Brain microvascular endothelial cell (primary cell): ENCODE measurements at regions not wholly inside any gene's neighbourhood (a gene's known extent, or its start where the extent isn't known, plus 50 kb on each side); places are given as distances from the start of the nearest gene placed in this dataset.

Experiments used
- DNase-seq: peaks from one replicate; pipeline ENCODE4 v3.0.0-alpha.2; 2020
- H3K27ac ChIP-seq: fragments of 250-450 bp; sonication (Bioruptor Pico); 2 replicates; pipeline ENCODE4 v1.5.1; 2020; ENCODE audit warnings: mild to moderate bottlenecking, moderate library complexity
- H3K27me3 ChIP-seq: fragments of 250-450 bp; sonication (Bioruptor Pico); replicated peaks from 2 replicates; pipeline ENCODE4 v1.5.1; 2020; ENCODE audit warnings: mild to moderate bottlenecking
- H3K36me3 ChIP-seq: fragments of 250-450 bp; sonication (Bioruptor Pico); replicated peaks from 2 replicates; pipeline ENCODE4 v1.5.1; 2020; ENCODE audit warnings: mild to moderate bottlenecking
- H3K4me3 ChIP-seq: 2 replicates; pipeline ENCODE4 v1.5.1; 2011; ENCODE audit warnings: low read depth, mild to moderate bottlenecking, control low read depth, low read length, moderate library complexity
- CTCF ChIP-seq: IDR thresholded peaks from 2 replicates; pipeline ENCODE4 v1.5.1; 2011; ENCODE audit warnings: low read depth, mild to moderate bottlenecking, moderate library complexity, low read length, control low read depth, inconsistent platforms; ENCODE audit errors: missing control alignments
- in situ Hi-C: cut with HindIII; loops from 2 replicates; pipeline ENCODE4 v1.10.0; 2017; ENCODE audit warnings: low sequenced_read_pairs, low pct_ligation_motif_present

DNA sequence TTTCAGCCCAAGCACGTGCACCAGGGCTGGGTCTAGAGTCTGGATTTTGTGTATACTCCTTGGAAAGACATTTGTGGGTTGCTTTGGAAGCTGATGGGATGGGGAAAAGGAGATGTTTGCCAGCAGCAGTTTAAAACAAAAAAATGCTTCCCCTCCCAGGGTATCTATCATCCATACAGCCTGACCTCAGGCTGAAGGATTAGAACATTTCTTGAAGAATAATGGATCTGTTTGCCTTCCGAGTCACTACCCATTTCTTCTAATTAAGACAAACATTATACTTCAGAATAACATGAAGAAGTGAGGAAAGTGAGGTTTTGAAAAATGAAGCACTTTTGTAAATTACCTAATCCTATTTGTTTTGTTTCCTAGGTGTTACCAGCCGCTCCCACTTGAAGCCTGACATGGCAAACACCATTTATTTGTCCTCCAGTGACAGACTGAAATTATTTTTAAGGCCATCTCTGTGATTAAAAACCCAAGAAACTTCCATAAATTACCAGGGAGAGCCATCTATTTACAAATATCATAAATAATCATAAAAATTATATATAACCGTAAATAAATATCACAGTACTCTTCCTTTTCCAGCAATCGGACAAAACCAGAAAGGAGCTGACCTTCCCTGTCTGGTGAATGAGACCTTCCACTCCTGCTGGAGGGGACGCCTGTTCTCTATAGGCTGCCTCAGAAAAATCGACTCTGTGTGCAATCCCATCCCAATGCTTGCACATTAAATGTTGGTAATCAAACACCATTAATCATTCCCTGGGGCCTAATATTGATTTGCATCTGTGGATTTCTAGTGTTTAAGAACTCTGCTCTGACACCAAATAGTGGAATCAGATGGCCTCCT, 106.8 kb downstream of the C1D start:
- no peaks in the 10 kb centered on the region for H3K27me3 ChIP-seq
- no peak overlapping the region for H3K27ac ChIP-seq
- TF ChIP-seq CTCF = no peak
- H3K4me3 ChIP-seq = no peak overlapping the region
- H3K36me3 ChIP-seq = no peaks in the 10 kb centered on the region
- no peak for DNase-seq
- in situ Hi-C loops = no loop called here

- H3K36me3 ChIP-seq = no peaks in the 10 kb centered on the region
- in situ Hi-C loops = no loop called here
- no peak for TF ChIP-seq CTCF
- no peaks in the 10 kb centered on the region for H3K27me3 ChIP-seq
- no peak overlapping the region for H3K27ac ChIP-seq
- H3K4me3 ChIP-seq = no peak overlapping the region
- no peak for DNase-seq
Observed at GRCh38 chr2:67965246-67965645, 97.6 kb downstream of the C1D start.

DNA sequence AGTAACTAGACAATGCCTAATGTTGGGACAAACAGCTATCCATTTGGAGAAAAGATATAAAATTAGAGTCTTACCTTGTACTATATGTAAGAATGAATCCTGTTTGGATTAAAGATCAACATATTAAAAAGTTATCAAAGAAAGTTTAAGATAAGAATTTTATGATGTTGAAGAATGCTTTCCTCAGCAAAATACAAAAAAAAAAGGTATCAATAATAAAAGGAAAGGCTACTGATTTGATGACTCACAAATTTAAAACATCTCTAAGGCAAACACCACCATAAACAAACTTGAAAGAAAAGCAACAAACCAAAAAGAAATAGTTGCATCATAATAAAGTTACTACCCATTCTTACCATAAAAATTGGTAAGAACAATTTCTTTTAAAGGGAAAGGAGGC, 92.7 kb downstream of the C1D start:
- no peak for TF ChIP-seq CTCF
- DNase-seq = no peak
- in situ Hi-C loops = no loop called here
- Histone ChIP-seq H3K27me3 (no peaks in the 10 kb centered on the region), H3K36me3 (no peaks in the 10 kb centered on the region), H3K27ac (no peak overlapping the region), H3K4me3 (no peak overlapping the region)

GRCh38 chr2:67970542-67970941, 92.3 kb downstream of the C1D start:
- Histone ChIP-seq H3K27me3 (no peaks in the 10 kb centered on the region), H3K36me3 (no peaks in the 10 kb centered on the region), H3K4me3 (no peak overlapping the region), H3K27ac (no peak overlapping the region)
- in situ Hi-C loops = no loop called here
- TF ChIP-seq CTCF = no peak
- no peak for DNase-seq

DNA sequence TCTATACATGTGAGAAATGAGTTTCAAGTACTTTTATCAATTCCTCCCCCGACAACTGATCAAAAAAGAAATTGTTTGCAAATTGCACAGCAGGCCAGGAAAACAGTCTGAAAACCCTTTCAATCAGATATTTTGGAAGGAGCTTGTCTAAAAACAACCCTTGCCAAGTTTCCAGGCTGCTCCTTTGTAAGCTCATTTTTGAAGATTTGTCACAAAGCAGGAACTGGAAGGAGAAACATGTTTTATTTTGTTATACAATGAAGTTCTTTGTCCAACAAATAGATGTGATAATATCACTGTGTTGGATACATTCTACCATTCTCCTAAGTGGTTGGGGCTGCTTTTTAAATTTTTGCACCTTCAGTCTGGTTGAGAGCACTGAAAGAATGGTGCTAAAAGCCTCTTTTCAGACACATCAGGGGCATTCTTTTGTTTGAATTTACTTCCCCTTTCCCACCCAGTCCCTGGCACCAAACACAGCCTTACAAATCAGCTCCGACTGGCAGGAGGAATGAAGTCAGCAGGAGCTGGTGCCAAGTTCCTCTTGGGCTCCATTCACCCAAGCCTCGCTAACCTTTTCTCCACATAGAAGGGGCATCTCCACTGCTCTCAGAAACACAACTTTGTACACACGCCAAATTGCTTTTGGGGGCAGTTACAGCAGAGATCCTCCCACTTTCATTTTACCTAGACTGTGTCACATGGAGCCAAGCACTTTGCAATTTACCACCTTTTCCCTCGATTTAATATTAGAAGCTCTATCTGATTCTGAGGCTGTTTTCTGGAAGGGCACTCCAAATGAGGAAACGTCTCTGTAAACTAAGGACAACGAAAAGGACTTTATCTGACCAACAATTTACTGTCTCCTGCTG, 88.0 kb downstream of the C1D start:
- TF ChIP-seq CTCF = no peak
- H3K36me3 ChIP-seq = no peaks in the 10 kb centered on the region
- H3K27me3 ChIP-seq = no peaks in the 10 kb centered on the region
- H3K4me3 ChIP-seq = no peak overlapping the region
- in situ Hi-C loops = no loop called here
- H3K27ac ChIP-seq = no peak overlapping the region
- DNase-seq = no peak
